ENCODE measurements at regions not wholly inside any gene's neighbourhood (a gene's known extent, or its start where the extent isn't known, plus 50 kb on each side); places are given as distances from the start of the nearest gene placed in this dataset.

DNA sequence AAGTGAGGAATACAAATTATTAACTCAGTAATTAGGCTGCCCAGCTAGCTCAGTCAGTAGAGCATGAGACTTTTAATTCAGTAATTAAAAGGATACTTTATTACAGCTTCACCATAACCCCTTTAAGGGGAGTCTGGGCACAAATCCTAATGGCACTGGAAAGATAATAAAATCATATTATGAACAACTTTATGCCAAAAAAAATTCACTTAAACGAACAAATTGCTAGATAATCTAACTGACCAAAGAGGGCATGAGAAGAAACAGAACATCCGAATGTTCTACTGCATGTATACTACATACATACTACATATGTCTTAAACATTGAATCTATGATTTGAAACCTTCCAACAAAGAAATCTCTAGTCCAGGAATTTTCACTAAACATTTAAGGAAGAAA lies 159.5 kb downstream of the CYP26B1 start:
- H3K27me3 ChIP-seq (replicated peaks; ENCODE audit: insufficient read depth, low read depth, low read length, poor library complexity), result no peaks in the 10 kb centered on the region
- no peak for DNase-seq (ENCODE audit: low spot score)
- H3K36me3 ChIP-seq (ENCODE audit: insufficient read depth, low read length, poor library complexity, severe bottlenecking), result no peaks in the 10 kb centered on the region
- no peak for TF ChIP-seq CTCF (conservative IDR thresholded peaks at IDR 0.05; ENCODE audit: low read depth, low read length)
- no peak for TF ChIP-seq EZH2 (IDR thresholded peaks at IDR 0.05; ENCODE audit: borderline replicate concordance, low read depth, low read length, poor library complexity, severe bottlenecking)
- ChIA-PET CTCF (no interaction called here), POLR2A (ENCODE audit: low non-redundant PET) (no interaction called here)
- H3K27ac ChIP-seq (ENCODE audit: low read depth, low read length, poor library complexity, severe bottlenecking), result no peak overlapping the region
- no peaks in the 10 kb centered on the region for H3K9me3 ChIP-seq (ENCODE audit: low read depth, low read length, poor library complexity, severe bottlenecking)
- no peak overlapping the region for H3K4me3 ChIP-seq (ENCODE audit: low read depth, low read length, poor library complexity, severe bottlenecking)
- intact Hi-C loops (cut with micrococcal nuclease; ENCODE audit: unreplicated experiment), result no loop called here
- BruUV-seq (replicated peaks), result no TSS peak
- no peaks in the 10 kb centered on the region for H3K4me1 ChIP-seq (ENCODE audit: insufficient read depth, low read length, poor library complexity, severe bottlenecking)

DNA sequence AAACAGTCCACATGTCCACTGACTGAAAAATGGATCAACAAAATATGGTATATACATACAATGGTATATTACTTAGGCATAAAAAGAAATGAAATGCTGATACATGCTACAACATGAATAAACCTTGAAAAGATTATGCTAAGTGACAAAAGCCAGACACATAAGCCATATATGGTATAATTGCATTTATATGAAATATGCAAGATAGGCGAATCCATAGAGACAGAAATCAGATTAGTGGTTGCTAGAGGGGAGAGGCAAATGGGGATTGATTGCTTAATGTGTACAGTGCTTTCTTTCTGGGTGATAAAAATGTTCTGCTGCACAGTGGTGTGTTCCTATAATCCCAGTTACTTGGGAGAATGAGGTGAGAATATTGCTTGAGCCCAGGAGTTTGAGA lies 171.0 kb downstream of the CYP26B1 start:
- CTCF ChIA-PET, result no interaction called here
- no peak for DNase-seq (ENCODE audit: low spot score)
- intact Hi-C loops (cut with micrococcal nuclease; ENCODE audit: unreplicated experiment), result no loop called here
- no TSS peak for BruUV-seq (replicated peaks)
- TF ChIP-seq CTCF (conservative IDR thresholded peaks at IDR 0.05; ENCODE audit: low read depth, low read length) (no peak), EZH2 (IDR thresholded peaks at IDR 0.05; ENCODE audit: borderline replicate concordance, low read depth, low read length, poor library complexity, severe bottlenecking) (no peak)
- POLR2A ChIA-PET (ENCODE audit: low non-redundant PET), result no interaction called here
- H3K27ac ChIP-seq (ENCODE audit: low read depth, low read length, poor library complexity, severe bottlenecking), result no peak overlapping the region
- no peak overlapping the region for H3K4me3 ChIP-seq (ENCODE audit: low read depth, low read length, poor library complexity, severe bottlenecking)
- no peaks in the 10 kb centered on the region for H3K4me1 ChIP-seq (ENCODE audit: insufficient read depth, low read length, poor library complexity, severe bottlenecking)
- H3K36me3 ChIP-seq (ENCODE audit: insufficient read depth, low read length, poor library complexity, severe bottlenecking), result no peaks in the 10 kb centered on the region
- H3K27me3 ChIP-seq (replicated peaks; ENCODE audit: insufficient read depth, low read depth, low read length, poor library complexity), result peaks cover 41% of the 10 kb centered on the region
- H3K9me3 ChIP-seq (ENCODE audit: low read depth, low read length, poor library complexity, severe bottlenecking), result no peaks in the 10 kb centered on the region

DNA sequence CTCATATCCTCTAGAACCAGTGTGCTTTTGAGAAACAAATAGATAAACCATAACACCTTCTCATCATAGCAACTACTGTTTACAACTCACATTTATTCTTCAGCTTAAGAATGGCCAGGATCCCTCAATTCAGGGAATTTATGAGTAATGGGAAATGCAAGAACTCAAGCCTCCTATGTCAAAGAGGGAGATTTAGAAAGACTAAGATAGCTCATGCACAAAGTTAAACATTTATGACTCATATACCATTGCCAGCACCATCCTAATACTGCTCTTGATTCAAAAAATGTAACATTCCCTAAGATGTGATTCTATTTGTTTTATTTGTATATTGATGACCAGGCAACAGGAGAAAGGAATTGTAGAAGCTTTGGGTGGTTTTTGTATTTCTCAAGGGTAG lies 172.8 kb downstream of the CYP26B1 start:
- Histone ChIP-seq H3K4me1 (ENCODE audit: insufficient read depth, low read length, poor library complexity, severe bottlenecking) (no peaks in the 10 kb centered on the region), H3K36me3 (ENCODE audit: insufficient read depth, low read length, poor library complexity, severe bottlenecking) (no peaks in the 10 kb centered on the region), H3K27ac (ENCODE audit: low read depth, low read length, poor library complexity, severe bottlenecking) (no peak overlapping the region), H3K9me3 (ENCODE audit: low read depth, low read length, poor library complexity, severe bottlenecking) (no peaks in the 10 kb centered on the region), H3K27me3 (replicated peaks; ENCODE audit: insufficient read depth, low read depth, low read length, poor library complexity) (peaks cover 50% of the 10 kb centered on the region), H3K4me3 (ENCODE audit: low read depth, low read length, poor library complexity, severe bottlenecking) (no peak overlapping the region)
- BruUV-seq (replicated peaks), result no TSS peak
- intact Hi-C loops (cut with micrococcal nuclease; ENCODE audit: unreplicated experiment), result no loop called here
- DNase-seq (ENCODE audit: low spot score), result no peak
- ChIA-PET POLR2A (ENCODE audit: low non-redundant PET) (no interaction called here), CTCF (no interaction called here)
- TF ChIP-seq CTCF (conservative IDR thresholded peaks at IDR 0.05; ENCODE audit: low read depth, low read length) (no peak), EZH2 (IDR thresholded peaks at IDR 0.05; ENCODE audit: borderline replicate concordance, low read depth, low read length, poor library complexity, severe bottlenecking) (no peak)

Data from A673 (cell line).